BE2C (cell line): ENCODE measurements at regions not wholly inside any gene's neighbourhood (a gene's known extent, or its start where the extent isn't known, plus 50 kb on each side); places are given as distances from the start of the nearest gene placed in this dataset.
"Not testable (repeated sequence)": the region's sequence is repeated elsewhere in the genome, so short reads cannot be mapped to it uniquely, and the experiment has no call there.

Experiments
- DNase-seq: peaks from one replicate; pipeline ENCODE4 v3.0.0-alpha.2; 2020
- H3K27me3 ChIP-seq: fragments of 250-450 bp; sonication (Bioruptor Pico); 2 replicates; pipeline ENCODE4 v1.5.1; 2020; ENCODE audit warnings: mild to moderate bottlenecking
- H3K36me3 ChIP-seq: fragments of 250-450 bp; sonication (Bioruptor Pico); 2 replicates; pipeline ENCODE4 v1.5.1; 2020; ENCODE audit warnings: mild to moderate bottlenecking
- H3K4me1 ChIP-seq: fragments of 250-450 bp; sonication (Bioruptor Pico); 2 replicates; pipeline ENCODE4 v1.5.1; 2020
- H3K4me3 ChIP-seq: 2 replicates; pipeline ENCODE4 v1.5.1; 2011; ENCODE audit warnings: low read depth, low read length
- H3K9me3 ChIP-seq: fragments of 250-450 bp; sonication (Bioruptor Pico); 2 replicates; pipeline ENCODE4 v1.5.1; 2020
- TF ChIP-seq, protein P1 (sequence below): IDR thresholded peaks from 2 replicates; pipeline ENCODE4 v1.5.1; 2012; ENCODE audit warnings: mild to moderate bottlenecking, low read depth, low read length

DNA sequence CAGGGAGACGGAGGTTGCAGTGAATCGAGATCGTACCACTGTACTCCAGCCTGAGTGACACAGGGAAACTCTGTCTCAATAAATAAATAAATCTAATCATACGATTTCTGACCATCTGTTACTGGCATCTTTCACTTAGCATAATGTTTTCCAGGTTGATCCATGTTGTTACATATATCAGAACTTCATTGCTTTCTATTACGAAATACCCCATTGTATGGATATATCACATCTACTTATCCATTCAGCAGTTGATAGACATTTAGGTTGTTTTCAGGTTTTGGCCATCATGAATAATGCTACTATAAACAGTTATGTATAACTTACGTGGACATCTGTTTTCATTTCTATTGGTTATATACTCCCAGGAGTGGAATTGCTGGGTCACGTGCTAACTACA is 303.9 kb downstream of the PAX3 start:
- DNase-seq: no peak
- H3K9me3 ChIP-seq: no peaks in the 10 kb centered on the region
- TF ChIP-seq, protein P1, sequence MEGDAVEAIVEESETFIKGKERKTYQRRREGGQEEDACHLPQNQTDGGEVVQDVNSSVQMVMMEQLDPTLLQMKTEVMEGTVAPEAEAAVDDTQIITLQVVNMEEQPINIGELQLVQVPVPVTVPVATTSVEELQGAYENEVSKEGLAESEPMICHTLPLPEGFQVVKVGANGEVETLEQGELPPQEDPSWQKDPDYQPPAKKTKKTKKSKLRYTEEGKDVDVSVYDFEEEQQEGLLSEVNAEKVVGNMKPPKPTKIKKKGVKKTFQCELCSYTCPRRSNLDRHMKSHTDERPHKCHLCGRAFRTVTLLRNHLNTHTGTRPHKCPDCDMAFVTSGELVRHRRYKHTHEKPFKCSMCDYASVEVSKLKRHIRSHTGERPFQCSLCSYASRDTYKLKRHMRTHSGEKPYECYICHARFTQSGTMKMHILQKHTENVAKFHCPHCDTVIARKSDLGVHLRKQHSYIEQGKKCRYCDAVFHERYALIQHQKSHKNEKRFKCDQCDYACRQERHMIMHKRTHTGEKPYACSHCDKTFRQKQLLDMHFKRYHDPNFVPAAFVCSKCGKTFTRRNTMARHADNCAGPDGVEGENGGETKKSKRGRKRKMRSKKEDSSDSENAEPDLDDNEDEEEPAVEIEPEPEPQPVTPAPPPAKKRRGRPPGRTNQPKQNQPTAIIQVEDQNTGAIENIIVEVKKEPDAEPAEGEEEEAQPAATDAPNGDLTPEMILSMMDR: no peak
- H3K27me3 ChIP-seq: no peaks in the 10 kb centered on the region
- H3K4me1 ChIP-seq: no peaks in the 10 kb centered on the region
- H3K36me3 ChIP-seq: no peaks in the 10 kb centered on the region
- no peak overlapping the region for H3K4me3 ChIP-seq

DNA sequence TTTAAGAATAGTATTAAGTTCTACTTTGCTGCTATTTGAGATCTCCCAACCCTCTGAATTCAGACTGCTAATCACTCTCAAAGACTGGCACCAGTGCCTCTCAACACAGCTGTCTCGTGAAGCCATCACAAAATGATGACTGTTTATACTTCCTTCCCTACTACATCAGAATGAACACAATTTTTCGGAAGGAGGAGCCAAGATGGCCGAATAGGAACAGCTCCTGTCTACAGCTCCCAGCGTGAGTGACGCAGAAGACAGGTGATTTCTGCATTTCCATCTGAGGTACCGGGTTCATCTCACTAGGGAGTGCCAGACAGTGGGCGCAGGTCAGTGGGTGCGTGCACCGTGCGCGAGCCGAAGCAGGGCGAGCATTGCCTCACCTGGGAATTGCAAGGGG is 314.4 kb downstream of the PAX3 start:
- H3K4me3 ChIP-seq, H3K9me3 ChIP-seq, H3K4me1 ChIP-seq, DNase-seq, H3K36me3 ChIP-seq, H3K27me3 ChIP-seq: not testable (repeated sequence)

DNA sequence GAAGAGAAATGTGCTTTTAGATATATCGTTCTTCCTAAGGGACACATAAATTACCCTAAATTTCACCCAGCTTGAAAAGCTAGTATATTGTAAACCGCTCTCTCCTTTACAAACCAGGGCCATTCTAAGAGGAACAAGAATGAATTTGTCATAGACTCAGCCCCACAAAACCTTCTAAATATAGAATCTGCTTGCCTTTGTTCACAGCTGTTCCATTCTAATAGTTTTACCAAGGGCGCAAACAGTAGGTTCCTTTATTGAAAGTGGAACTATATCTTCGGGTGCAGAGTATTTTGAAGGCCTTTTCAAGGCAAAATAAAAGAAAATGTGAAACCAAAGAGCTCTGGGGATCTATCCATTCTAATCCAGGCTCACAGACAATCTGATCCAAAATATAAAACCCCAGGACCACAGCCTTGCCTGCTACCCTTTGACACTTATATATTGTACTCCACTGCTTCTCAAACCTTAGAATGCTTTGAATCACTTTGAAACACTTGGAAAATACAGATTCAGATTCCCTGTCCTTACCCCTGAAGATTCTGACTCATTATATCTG is 316.8 kb downstream of the PAX3 start:
- TF ChIP-seq, protein P1: no peak
- H3K9me3 ChIP-seq: no peaks in the 10 kb centered on the region
- no peaks in the 10 kb centered on the region for H3K4me1 ChIP-seq
- H3K4me3 ChIP-seq: no peak overlapping the region
- no peak for DNase-seq
- no peaks in the 10 kb centered on the region for H3K27me3 ChIP-seq
- H3K36me3 ChIP-seq: no peaks in the 10 kb centered on the region

DNA sequence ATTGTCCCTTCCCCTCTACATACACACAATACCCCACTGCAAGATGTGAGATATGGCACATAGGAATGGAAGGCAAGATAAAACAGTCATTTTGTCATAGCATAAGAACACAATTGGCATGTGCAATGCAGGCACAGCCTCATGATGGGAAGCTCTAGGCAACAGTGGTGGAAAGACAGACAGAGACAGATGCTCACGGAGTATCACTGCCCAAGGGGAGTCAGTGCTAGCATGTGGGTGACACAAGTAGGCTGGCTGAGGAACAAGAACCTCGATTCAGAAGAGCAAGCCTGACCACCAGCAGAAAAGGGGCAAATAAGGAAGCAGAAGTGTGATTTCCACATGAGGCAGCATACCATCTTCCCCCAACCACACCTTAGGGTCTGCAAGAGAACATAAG is 323.6 kb downstream of the PAX3 start:
- H3K4me3 ChIP-seq: no peak overlapping the region
- TF ChIP-seq, protein P1: no peak
- no peaks in the 10 kb centered on the region for H3K36me3 ChIP-seq
- H3K9me3 ChIP-seq: no peaks in the 10 kb centered on the region
- peaks cover 13% of the 10 kb centered on the region; the same call in 1 of the 2 replicates for H3K27me3 ChIP-seq
- H3K4me1 ChIP-seq: no peaks in the 10 kb centered on the region
- DNase-seq: no peak

DNA sequence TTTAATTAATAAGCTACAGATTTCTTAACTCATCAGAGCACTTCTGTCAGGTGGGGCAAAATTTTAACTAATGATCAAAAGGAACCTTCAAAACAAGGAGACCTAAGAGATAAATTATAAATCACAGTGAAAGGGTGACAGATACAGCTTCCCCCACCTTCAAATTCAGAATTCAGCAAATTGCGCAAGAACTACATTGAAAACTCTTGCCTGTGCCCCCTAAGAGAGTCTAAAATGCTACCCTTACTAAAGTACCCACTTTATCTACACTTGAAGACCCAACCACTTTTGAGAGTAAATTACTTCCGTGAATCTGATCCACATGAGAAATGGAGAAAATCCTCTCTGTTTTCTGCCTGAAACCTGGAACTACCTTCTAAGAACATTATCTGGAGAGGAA is 324.9 kb downstream of the PAX3 start:
- TF ChIP-seq, protein P1: no peak
- no peaks in the 10 kb centered on the region for H3K9me3 ChIP-seq
- H3K36me3 ChIP-seq: no peaks in the 10 kb centered on the region

DNA sequence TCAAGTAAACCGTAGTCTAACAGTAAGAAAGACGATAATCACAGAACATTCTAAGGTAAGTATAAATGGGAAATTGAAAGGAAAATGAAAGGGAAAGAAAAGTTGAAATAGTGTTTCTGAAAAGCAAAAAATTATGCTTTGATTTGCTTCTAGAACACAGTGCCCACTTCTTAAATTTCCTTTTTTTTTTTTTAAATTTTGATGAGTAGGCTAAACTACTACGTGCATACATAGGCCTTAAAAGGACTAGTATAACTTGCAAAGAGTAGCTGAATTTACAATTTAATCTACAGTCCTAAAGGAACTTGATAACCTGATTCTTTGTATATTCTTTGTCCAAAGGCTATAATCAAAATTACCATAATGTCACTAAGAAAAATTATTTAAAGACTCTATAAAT is 325.3 kb downstream of the PAX3 start:
- no peak for DNase-seq
- no peaks in the 10 kb centered on the region for H3K4me1 ChIP-seq
- no peak overlapping the region for H3K4me3 ChIP-seq
- H3K36me3 ChIP-seq: no peaks in the 10 kb centered on the region
- H3K27me3 ChIP-seq: peaks cover 13% of the 10 kb centered on the region; the same call in 1 of the 2 replicates
- TF ChIP-seq, protein P1: no peak
- no peaks in the 10 kb centered on the region for H3K9me3 ChIP-seq

More for the DNA sequence above, 324.9 kb downstream of the PAX3 start:
- no peak for DNase-seq
- peaks cover 13% of the 10 kb centered on the region; the same call in 1 of the 2 replicates for H3K27me3 ChIP-seq
- H3K4me3 ChIP-seq: no peak overlapping the region
- no peaks in the 10 kb centered on the region for H3K4me1 ChIP-seq
